GM21723 (cell line): ENCODE measurements at regions not wholly inside any gene's neighbourhood (a gene's known extent, or its start where the extent isn't known, plus 50 kb on each side); places are given as distances from the start of the nearest gene placed in this dataset.

Experiments used
- ATAC-seq: cut with Tn5 transposase; IDR thresholded peaks from one replicate; pipeline ENCODE4 v1.9.1; 2021; ENCODE audit warnings: mild to moderate bottlenecking, moderate library complexity; ENCODE audit not compliant: unreplicated experiment

DNA sequence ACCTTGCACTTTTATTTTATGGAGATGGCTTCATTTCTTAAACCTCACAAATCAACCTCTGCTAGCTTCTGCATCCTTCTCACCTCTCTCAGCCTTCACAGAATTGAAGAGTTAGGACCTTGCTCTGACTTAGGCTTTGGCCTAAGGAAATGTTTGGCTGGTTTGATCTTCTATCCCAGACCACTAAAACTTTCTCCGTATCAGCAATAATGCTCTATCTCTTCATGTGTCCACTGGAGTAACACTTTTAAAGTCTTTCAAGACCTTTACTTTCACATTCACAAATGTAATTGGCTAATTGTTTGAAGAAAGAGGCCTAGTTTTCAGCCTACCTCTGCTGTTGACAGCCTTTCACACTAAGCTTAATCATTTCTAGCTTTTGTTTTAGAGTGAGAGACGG, 212.9 kb downstream of the TTLL2 start:
- ATAC-seq: no peak

DNA sequence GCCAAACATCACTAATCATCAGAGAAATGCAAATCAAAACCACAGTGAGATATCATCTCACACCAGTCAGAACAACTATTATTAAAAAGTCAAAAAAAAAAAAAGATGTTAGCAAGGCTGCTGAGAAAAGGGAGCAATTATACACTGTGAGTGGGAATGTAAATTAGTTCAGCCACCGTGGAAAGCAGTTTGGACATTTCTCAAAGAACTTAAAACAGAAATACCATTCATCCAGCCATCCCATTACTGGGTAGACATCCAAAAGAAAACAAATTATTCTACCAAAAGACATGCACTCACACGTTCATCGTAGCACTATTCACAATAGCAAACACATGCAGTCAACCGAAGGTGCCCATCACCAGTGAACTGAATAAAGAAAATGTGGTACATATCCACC, 213.9 kb downstream of the TTLL2 start:
- ATAC-seq: no peak

GRCh38 chr6:167540796-167541195, 215.9 kb downstream of the TTLL2 start:
- ATAC-seq: no peak

DNA sequence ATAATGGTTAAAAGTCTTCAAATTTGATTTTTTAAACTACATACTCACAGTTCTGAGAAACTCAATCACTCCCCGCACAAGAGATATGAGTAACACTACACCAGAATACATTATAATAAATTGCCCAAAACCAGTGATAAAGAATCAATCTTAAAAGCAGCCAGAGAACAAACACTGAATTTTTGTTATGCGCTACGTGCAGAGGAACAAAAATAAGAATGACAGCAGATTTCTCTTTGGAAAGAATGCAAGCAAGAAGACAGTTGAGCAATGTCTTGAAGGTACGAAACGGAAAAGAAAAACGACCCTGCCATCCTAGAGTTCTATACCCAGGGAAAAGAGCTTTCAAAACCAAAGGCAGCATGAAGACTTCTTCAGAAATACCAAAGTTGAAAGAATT, 216.7 kb downstream of the TTLL2 start:
- ATAC-seq: no peak

DNA sequence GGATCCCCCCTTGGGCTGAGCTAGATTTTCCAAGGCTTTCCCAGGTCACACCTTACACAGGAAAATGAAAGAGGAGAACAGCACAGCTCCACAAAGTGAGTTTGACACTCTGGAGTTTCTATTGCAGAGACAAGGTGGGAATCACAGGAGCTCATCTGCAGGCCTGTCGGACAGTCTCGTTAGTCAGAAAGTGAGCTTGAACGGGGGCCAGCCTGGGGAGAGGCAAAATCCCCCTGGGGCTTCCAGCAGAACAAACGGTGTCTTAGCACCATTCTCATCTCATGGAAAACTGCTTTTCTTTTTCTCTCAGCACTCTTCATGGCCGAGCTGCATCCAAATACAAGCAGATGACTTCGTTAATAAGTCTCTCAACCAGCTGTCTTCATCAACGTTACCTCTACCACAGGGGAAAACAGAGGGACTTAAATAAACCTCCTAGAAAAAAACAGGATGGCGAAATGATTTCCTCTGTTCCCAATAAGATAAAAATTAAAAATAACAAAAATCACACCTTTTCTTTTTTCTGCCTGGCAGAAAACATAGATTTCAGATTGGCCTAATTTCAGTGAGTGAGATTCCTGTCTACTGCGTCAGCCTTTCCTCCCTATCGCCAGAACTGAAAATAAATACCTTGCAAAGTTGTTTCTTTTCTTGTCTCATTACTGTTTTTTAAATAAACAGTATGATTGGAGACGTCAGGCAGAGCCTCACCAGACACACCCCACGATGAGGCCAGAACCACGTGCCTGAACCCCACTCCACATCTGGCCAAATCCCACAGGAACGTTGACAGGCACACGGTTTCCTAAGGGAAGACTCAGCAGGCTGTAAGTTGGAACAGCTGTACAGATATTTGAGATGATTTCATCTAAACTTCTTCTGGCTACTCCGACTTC, 219.0 kb downstream of the TTLL2 start:
- no peak for ATAC-seq

- ATAC-seq: no peak
Measured at GRCh38 chr6:167546611-167547327, 221.9 kb downstream of the TTLL2 start.

- ATAC-seq: no peak
Measured at GRCh38 chr6:167547328-167547692, 222.4 kb downstream of the TTLL2 start.

GRCh38 chr6:167547751-167548150, 222.9 kb downstream of the TTLL2 start:
- ATAC-seq: no peak

- no peak for ATAC-seq
Measured at GRCh38 chr6:167548451-167548850, 223.6 kb downstream of the TTLL2 start.

- no peak for ATAC-seq
Measured at GRCh38 chr6:167549213-167549612, 224.3 kb downstream of the TTLL2 start.

DNA sequence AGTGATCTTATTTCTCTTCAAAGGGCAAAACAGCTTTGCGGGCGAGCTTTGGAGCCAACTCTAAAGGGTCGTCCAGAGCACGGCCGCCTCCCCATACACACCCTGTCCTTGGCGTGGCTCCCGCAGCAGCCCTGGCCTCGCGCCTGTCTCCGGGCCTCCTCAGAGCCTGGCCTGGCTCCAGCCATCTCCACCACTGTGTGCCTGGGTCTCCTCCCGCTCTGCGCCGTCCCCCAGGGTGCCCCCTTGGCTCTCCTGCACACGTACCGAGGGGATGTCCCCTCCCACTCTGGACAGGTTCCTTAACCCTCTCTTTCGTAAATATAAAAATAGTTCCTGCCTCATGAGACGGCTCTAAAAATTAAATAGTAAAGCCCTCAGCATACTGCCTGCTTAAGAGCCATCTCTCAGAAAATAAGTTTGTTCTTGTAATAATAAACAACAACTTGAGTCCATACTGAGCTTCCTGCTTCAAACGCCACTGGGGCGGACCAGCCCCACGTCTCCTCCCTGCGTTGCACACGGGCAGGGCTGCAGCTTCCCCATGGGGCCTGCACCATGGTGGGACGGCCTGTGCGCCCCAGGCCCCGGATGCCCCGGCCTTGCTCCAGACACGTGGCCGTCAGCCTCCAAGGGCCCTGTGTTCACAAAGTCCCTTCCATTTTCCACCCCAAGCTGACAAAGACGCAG, 226.2 kb downstream of the TTLL2 start:
- no peak for ATAC-seq

DNA sequence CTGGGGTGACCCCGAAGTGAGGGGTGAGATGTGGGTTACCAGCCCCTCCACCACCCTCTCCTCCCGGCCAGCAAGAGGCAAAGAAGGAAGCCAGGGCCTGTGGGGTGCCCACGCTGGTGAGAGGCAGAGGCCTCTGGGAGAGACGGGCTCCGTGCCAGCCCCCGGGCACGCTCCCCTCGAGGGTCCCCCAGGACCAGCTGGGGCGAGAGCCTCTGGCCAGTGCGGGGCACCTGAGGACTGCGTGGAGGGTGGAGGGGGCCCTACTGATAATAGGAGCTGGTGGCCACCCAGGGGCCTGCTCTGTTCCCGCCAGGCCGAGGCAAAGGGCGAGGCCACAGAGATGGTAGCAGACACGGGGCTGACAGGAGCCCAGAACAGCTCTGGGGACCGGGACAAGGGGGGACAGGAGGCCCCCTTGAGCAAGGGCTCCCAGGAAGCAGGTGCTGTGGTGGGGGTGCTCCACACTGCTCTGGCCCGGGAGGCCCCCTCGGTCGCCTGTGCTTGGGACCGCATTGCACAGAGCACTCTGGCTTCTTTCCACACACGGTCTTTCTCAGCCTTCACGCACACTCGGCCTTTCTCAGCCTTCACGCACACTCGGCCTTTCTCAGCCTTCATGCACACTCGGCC, 226.9 kb downstream of the TTLL2 start:
- no peak for ATAC-seq

DNA sequence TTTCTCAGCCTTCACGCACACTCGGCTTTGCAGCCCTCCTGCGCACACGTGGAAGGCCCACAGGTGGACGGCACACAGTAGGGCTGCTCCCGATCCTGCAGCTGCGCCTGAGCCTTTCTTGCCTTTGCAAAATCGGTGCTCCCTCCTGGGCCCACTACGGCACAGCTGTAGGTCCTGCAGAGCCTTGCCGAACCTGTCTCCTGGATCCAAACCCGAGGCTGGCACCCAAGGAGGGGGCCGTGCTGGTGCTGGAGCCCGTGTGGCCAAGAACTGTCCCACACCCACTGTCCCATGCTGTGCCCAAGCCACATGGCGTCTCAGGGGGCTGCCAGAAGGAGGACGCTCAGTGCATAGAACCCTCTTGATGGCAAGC, 227.4 kb downstream of the TTLL2 start:
- no peak for ATAC-seq

GRCh38 chr6:167552961-167553735, 228.3 kb downstream of the TTLL2 start:
- ATAC-seq: no peak

DNA sequence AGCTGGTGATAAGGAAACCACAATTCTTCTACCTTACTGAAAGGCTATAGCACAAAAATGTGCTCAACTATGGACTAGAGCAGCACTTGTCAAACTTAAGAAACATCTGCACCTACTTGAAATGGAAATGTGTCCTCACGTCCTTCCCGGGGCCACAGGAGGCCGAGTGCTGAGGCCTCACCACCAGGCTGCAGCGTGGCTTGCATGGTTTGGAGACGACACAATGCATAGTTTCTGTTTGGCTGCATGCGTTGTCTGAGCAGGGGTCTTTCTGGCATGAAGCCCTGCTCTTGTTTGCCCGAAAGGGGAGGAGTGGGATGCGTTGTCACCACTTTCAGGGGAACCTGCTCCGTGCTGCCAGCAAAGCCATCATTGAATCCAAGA, 228.8 kb downstream of the TTLL2 start:
- ATAC-seq: no peak

DNA sequence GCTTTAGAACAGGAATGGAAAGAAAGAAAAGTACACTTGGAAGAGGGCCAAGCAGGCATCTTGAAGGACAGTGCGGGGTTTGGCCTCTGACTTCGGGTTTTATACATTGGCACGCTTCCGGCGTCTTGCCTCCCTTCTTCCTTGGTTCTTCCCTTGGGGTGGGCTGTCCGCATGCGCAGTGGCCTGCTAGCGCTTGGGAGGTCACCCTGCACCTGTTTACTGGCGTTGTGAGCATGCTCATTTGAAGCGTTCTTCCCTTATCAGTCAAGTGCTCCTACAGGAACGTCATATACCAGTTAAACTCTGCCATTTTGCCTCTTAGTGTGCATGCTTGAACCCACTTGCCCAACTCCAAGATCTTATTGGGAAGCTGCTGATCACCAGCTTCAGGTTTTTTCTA, 230.0 kb downstream of the TTLL2 start:
- ATAC-seq: no peak

GRCh38 chr6:167555836-167556235, 230.9 kb downstream of the TTLL2 start:
- no peak for ATAC-seq

DNA sequence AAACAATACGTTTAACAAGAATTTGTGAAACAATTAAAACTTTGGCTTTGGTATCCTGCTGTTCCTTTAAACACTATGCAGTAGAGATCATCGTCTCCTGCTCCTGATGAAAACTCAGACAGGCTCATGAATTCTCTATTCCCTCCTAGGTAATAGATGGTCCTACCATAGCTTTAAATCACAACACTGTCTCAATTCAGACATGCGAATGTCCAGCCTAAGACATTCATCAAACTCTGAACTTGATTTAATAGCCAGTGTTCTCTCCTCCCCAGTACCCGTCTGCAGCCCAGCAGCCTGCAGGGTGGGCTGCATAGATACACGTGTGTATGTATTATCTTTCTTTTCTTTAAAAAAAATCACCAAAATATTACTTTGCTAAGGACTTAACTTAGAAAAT, 232.8 kb downstream of the TTLL2 start:
- no peak for ATAC-seq

GRCh38 chr6:167558246-167559177, 233.6 kb downstream of the TTLL2 start:
- no peak for ATAC-seq
